Activated T-cell treated with anti-CD3 and anti-CD28 coated beads, Interleukin-2, amount 50 U/mL, for 72 hours (primary cell): ENCODE measurements at regions not wholly inside any gene's neighbourhood (a gene's known extent, or its start where the extent isn't known, plus 50 kb on each side); places are given as distances from the start of the nearest gene placed in this dataset.

Experiments used
- ATAC-seq, 2 donors: fragments of 150-1000 bp; cut with Tn5 transposase; replicated peaks in 1 of 2; 2 replicates each; pipeline ENCODE4 v1.10.0; 2021; ENCODE audit warnings: moderate library complexity in 2 of 2, mild to moderate bottlenecking in 1 of 2
- DNase-seq, 2 donors: peaks; one replicate each; pipeline ENCODE4 v3.0.0; 2021 to 2022; ENCODE audit warnings: mixed read lengths in 1 of 2
- H3K27ac Mint-ChIP-seq: one replicate; pipeline ENCODE4 v1.8.0; 2022; ENCODE audit warnings: mild to moderate bottlenecking, moderate library complexity, mixed read lengths
- H3K27me3 Mint-ChIP-seq: one replicate; pipeline ENCODE4 v1.8.0; 2022; ENCODE audit warnings: low read depth, mixed read lengths
- H3K36me3 Mint-ChIP-seq, 2 donors: one replicate each; pipeline ENCODE4 v1.8.0; 2022; ENCODE audit warnings: mixed read lengths in 2 of 2, mild to moderate bottlenecking in 1 of 2; ENCODE audit not compliant: insufficient read depth in 2 of 2
- H3K4me1 Mint-ChIP-seq: one replicate; pipeline ENCODE4 v1.8.0; 2022; ENCODE audit warnings: low read depth, mixed read lengths
- H3K4me3 Mint-ChIP-seq, 2 donors: one replicate each; pipeline ENCODE4 v1.8.0; 2022; ENCODE audit warnings: mild to moderate bottlenecking in 2 of 2, mixed read lengths in 2 of 2, moderate library complexity in 2 of 2
- H3K9me3 Mint-ChIP-seq, 2 donors: one replicate each; pipeline ENCODE4 v1.8.0; 2022; ENCODE audit warnings: mixed read lengths in 2 of 2

- peaks cover 16% of the 10 kb centered on the region for H3K27me3 Mint-ChIP-seq
- peaks cover 0 to 2% of the 10 kb centered on the region in 2 donors for H3K36me3 Mint-ChIP-seq
- no peak overlapping the region for H3K27ac Mint-ChIP-seq
- H3K9me3 Mint-ChIP-seq: peaks cover 0 to 1% of the 10 kb centered on the region in 2 donors
- no peaks in the 10 kb centered on the region for H3K4me1 Mint-ChIP-seq
- ATAC-seq (no peak), DNase-seq (no peak)
- H3K4me3 Mint-ChIP-seq: no peak overlapping the region
Observed at GRCh38 chr20:48260129-48260756, 475.0 kb upstream of the SULF2 start.

DNA sequence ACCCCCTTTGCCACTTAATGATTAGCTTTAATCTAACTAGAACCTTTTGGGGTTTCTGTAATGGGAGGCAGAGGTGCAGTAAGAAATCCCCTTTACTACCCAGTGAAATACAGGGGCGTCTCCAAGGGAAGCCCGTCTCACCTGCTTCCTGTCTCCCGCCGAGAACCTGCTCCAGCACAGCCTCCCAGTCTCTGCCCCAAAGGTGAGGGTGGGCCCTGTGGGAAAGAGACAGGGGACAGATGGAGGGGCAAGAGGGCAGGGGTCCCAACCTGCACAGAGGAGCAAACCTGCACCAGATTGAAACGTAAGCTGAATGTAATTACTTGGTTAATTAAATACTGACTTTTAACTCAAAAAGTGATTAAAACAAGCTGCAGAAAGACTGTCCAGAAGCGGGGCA is 474.2 kb upstream of the SULF2 start:
- H3K36me3 Mint-ChIP-seq: peaks cover 0 to 2% of the 10 kb centered on the region in 2 donors
- no peak for DNase-seq
- no peak overlapping the region for H3K4me3 Mint-ChIP-seq
- H3K9me3 Mint-ChIP-seq: peaks cover 0 to 1% of the 10 kb centered on the region in 2 donors
- ATAC-seq: no peak
- no peak overlapping the region for H3K27ac Mint-ChIP-seq
- peaks cover 16% of the 10 kb centered on the region for H3K27me3 Mint-ChIP-seq
- H3K4me1 Mint-ChIP-seq: no peaks in the 10 kb centered on the region

DNA sequence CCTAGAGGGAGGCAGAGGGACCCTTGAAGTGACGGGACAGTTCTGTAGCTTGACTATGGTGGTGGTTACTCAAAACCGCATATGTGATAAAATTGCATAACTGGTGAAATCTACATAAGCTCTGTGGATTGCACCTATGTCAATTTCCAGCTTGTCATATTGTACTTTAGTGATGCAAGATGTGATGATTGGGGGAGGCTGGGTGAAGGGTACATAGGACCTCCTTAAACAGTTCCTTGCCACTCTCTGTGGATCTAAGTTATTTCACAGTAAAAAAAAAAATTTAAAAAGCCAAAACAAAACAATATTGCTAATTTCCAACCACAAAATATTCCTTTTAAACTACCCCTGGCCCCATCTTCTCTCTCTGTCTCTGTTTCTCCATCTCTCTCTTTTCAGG is 472.6 kb upstream of the SULF2 start:
- Mint-ChIP-seq H3K27me3 (peaks cover 6% of the 10 kb centered on the region), H3K27ac (no peak overlapping the region), H3K4me1 (no peaks in the 10 kb centered on the region), H3K9me3 (peaks cover 0 to 1% of the 10 kb centered on the region in 2 donors), H3K36me3 (peaks cover 0 to 2% of the 10 kb centered on the region in 2 donors), H3K4me3 (no peak overlapping the region)
- DNase-seq: no peak
- no peak for ATAC-seq

DNA sequence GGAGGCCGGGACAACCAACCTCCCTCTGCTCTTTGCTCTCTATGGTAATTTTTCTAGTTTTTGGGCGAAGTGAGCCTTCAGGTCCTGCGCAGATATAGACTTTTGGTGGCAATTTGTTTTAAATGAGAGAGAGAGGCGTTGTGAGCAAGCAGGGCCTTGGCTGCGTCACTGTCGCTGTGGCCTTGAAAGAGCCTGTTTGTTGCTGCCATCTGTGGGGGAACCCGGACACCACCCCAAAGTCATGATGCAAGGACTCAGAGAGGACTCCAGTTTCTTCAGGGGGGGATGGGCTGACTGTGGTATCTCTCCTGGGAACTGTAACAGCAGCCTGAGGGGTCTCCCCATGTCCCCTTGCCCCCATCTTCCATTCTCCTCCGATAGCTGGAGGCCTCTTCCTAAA is 462.7 kb upstream of the SULF2 start:
- no peak for DNase-seq
- no peaks in the 10 kb centered on the region for H3K27me3 Mint-ChIP-seq
- no peak overlapping the region for H3K4me3 Mint-ChIP-seq
- H3K36me3 Mint-ChIP-seq: no peaks in the 10 kb centered on the region
- H3K9me3 Mint-ChIP-seq: no peaks in the 10 kb centered on the region
- H3K27ac Mint-ChIP-seq: no peak overlapping the region
- no peak for ATAC-seq
- H3K4me1 Mint-ChIP-seq: no peaks in the 10 kb centered on the region

GRCh38 chr20:48246061-48246790 is 460.9 kb upstream of the SULF2 start:
- Mint-ChIP-seq H3K27me3 (no peaks in the 10 kb centered on the region), H3K4me1 (no peaks in the 10 kb centered on the region), H3K36me3 (no peaks in the 10 kb centered on the region)

GRCh38 chr20:48242623-48243022 is 457.3 kb upstream of the SULF2 start:
- ATAC-seq (no peak), DNase-seq (no peak)
- Mint-ChIP-seq H3K36me3 (no peaks in the 10 kb centered on the region), H3K4me3 (no peak overlapping the region), H3K27me3 (no peaks in the 10 kb centered on the region), H3K9me3 (no peaks in the 10 kb centered on the region), H3K4me1 (no peaks in the 10 kb centered on the region), H3K27ac (no peak overlapping the region)

More at GRCh38 chr20:48246061-48246790, 460.9 kb upstream of the SULF2 start:
- ATAC-seq: no peak
- no peak for DNase-seq
- Mint-ChIP-seq H3K9me3 (no peaks in the 10 kb centered on the region), H3K27ac (no peak overlapping the region), H3K4me3 (no peak overlapping the region)

GRCh38 chr20:48241482-48241881 is 456.2 kb upstream of the SULF2 start:
- Mint-ChIP-seq H3K4me3 (no peak overlapping the region), H3K4me1 (no peaks in the 10 kb centered on the region), H3K27ac (no peak overlapping the region), H3K9me3 (no peaks in the 10 kb centered on the region), H3K27me3 (no peaks in the 10 kb centered on the region), H3K36me3 (no peaks in the 10 kb centered on the region)
- DNase-seq: no peak
- ATAC-seq: no peak

GRCh38 chr20:48238781-48239180 is 453.5 kb upstream of the SULF2 start:
- ATAC-seq (no peak), DNase-seq (no peak)
- Mint-ChIP-seq H3K27ac (no peak overlapping the region), H3K27me3 (no peaks in the 10 kb centered on the region), H3K36me3 (no peaks in the 10 kb centered on the region), H3K4me3 (no peak overlapping the region), H3K9me3 (no peaks in the 10 kb centered on the region), H3K4me1 (no peaks in the 10 kb centered on the region)

DNA sequence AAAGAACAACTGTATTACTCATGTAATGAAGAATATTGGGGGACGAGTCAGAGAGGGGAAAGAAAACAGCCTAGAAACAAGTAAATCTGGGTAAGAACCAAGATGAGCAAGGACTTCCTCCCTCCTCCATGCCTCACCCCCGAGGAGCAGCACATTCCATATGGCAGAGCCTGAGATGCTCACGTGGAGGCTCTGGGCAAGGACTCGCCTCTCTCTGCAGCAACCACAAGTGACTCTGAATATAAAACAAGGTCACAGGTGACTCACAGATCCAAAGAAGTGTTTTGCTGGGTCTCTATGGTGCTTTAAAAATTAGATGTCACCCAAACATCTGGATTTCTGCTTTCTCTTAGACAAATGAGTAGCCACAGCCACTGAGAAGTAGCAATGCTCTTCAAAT is 453.0 kb upstream of the SULF2 start:
- no peak for DNase-seq
- Mint-ChIP-seq H3K4me1 (no peaks in the 10 kb centered on the region), H3K4me3 (no peak overlapping the region), H3K36me3 (no peaks in the 10 kb centered on the region), H3K27me3 (no peaks in the 10 kb centered on the region), H3K9me3 (no peaks in the 10 kb centered on the region), H3K27ac (no peak overlapping the region)
- ATAC-seq: no peak

GRCh38 chr20:48236000-48236970 is 451.0 kb upstream of the SULF2 start:
- ATAC-seq: no peak
- Mint-ChIP-seq H3K27ac (no peak overlapping the region), H3K4me1 (no peaks in the 10 kb centered on the region), H3K4me3 (no peak overlapping the region), H3K36me3 (peaks cover 2% of the 10 kb centered on the region in 2 donors), H3K27me3 (no peaks in the 10 kb centered on the region), H3K9me3 (peaks cover 2 to 3% of the 10 kb centered on the region in 2 donors)
- no peak for DNase-seq

DNA sequence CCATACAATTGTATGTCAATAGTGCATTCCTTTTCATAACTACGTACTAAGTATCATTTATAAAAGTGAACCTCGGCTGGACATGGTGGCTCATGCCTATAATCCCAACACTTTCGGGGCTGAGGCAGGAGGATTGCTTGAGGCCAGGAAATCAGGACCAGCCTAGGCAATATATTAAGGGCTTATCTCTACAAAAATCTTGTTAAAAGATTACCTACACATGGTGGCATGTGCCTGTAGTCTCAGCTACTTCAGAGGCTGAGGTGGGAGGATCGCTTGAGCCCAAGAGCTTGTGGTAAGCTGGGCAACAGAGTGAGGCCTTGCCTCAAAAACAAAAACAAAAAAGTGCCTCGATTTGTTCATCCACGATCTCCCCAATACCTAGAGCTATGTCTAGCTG is 449.7 kb upstream of the SULF2 start:
- peaks cover 2 to 3% of the 10 kb centered on the region in 2 donors for H3K9me3 Mint-ChIP-seq
- DNase-seq: no peak
- no peak overlapping the region for H3K4me3 Mint-ChIP-seq
- no peaks in the 10 kb centered on the region for H3K4me1 Mint-ChIP-seq
- ATAC-seq: no peak
- no peaks in the 10 kb centered on the region for H3K27me3 Mint-ChIP-seq
- no peak overlapping the region for H3K27ac Mint-ChIP-seq
- peaks cover 2% of the 10 kb centered on the region in 2 donors for H3K36me3 Mint-ChIP-seq

DNA sequence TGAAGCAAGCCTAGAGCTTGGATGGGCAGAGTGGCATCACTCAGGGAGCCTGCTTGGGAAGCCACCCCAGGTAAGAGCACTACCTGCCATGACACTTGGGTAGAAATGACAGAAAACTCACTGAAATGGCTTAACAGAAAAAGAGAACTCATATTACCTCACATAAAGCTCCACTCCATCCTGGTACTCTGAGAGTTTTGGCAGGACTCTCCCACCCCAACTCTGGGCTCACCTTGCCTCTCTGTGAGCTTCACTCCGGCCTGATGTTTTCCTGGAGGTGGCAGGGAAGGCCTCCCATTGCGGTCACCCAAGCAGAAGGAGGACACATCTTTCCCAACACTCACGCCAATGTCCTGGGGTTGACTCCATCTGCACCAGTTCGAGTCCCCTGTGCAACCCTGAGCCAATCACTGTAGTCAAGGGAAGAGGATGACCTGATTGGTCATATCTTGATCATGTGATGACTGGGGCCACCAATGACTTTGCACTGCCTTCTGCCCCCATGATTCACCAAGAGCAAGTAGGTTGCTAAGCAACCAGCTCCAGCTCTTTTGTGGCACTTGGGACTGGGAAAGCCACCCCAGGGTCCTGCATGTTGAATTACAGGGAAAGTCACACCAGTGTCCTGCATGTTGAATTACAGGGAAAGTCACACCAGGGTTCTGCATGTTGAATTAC is 446.1 kb upstream of the SULF2 start:
- no peak overlapping the region for H3K27ac Mint-ChIP-seq
- no peak for ATAC-seq
- peaks cover 2% of the 10 kb centered on the region in 2 donors for H3K36me3 Mint-ChIP-seq
- peaks cover 4 to 6% of the 10 kb centered on the region in 2 donors for H3K9me3 Mint-ChIP-seq
- H3K4me3 Mint-ChIP-seq: no peak overlapping the region
- H3K27me3 Mint-ChIP-seq: no peaks in the 10 kb centered on the region
- no peaks in the 10 kb centered on the region for H3K4me1 Mint-ChIP-seq
- DNase-seq: no peak
